ENCODE measurements at regions not wholly inside any gene's neighbourhood (a gene's known extent, or its start where the extent isn't known, plus 50 kb on each side); places are given as distances from the start of the nearest gene placed in this dataset.

- no peak overlapping the region for H3K14ac ChIP-seq (replicated peaks; ENCODE audit: low read depth, low read length)
- no peak overlapping the region for H3K56ac ChIP-seq (ENCODE audit: extremely low read depth, insufficient read depth, low read length)
- no peaks in the 10 kb centered on the region for H3K9me3 ChIP-seq (ENCODE audit: control insufficient read depth, insufficient read depth, low read length)
- no peak overlapping the region for H3K27ac ChIP-seq (ENCODE audit: insufficient read depth, low read length)
- H2AFZ ChIP-seq (replicated peaks; ENCODE audit: low read length, poor library complexity) = no peak overlapping the region
- H3K9me1 ChIP-seq (ENCODE audit: insufficient read depth, low read length) = no peaks in the 10 kb centered on the region
- H3K23ac ChIP-seq (ENCODE audit: low read depth, low read length) = no peak overlapping the region
- no TSS peak for BruUV-seq (replicated peaks)
- in situ Hi-C loops (cut with MboI; ENCODE audit: low sequenced_read_pairs) = no loop called here
- H4K8ac ChIP-seq (ENCODE audit: low read depth in 2 of 2, low read length in 2 of 2) = no peak overlapping the region
- CTCF ChIA-PET = no interaction called here
- no peak overlapping the region for H2BK20ac ChIP-seq (ENCODE audit: low read depth, low read length)
- POLR2A ChIA-PET (ENCODE audit: unreplicated experiment) = no interaction called here
- DNase-seq (no peak), ATAC-seq (ENCODE audit: low read depth) (no peak)
- H2BK15ac ChIP-seq (ENCODE audit: low read depth, low read length) = no peak overlapping the region
- H3K18ac ChIP-seq (ENCODE audit: low read depth, low read length) = no peak overlapping the region
- no peak overlapping the region for H3K9ac ChIP-seq (ENCODE audit: low read depth, low read length)
- intact Hi-C loops (cut with micrococcal nuclease) = no loop called here
- no peaks in the 10 kb centered on the region for H3K27me3 ChIP-seq (ENCODE audit: control insufficient read depth, insufficient read depth, low read length)
- no peak overlapping the region for H2AK9ac ChIP-seq (replicated peaks; ENCODE audit: low read depth, low read length, poor library complexity)
- H3K4me1 ChIP-seq (ENCODE audit: control insufficient read depth, insufficient read depth, low read length) = no peaks in the 10 kb centered on the region
- TF ChIP-seq USF2 (IDR thresholded peaks at IDR 0.05; ENCODE audit: low read depth, low read length) (no peak), RCOR1 (IDR thresholded peaks at IDR 0.05; ENCODE audit: insufficient replicate concordance, low read length) (no peak), MXI1 (IDR thresholded peaks at IDR 0.05; ENCODE audit: borderline replicate concordance, low read depth, low read length) (no peak), MAZ (IDR thresholded peaks at IDR 0.05; ENCODE audit: borderline replicate concordance, low read depth, low read length) (no peak)
- H3K4ac ChIP-seq (ENCODE audit: low read depth, low read length) = no peak overlapping the region
- H2BK5ac ChIP-seq (ENCODE audit: low read depth, low read length, poor library complexity, severe bottlenecking) = no peak overlapping the region
- no peak overlapping the region for H4K91ac ChIP-seq (ENCODE audit: insufficient read depth, low read depth, low read length)
- no peak overlapping the region for H4K5ac ChIP-seq (ENCODE audit: low read depth, low read length)
- H3K36me3 ChIP-seq (ENCODE audit: control insufficient read depth, insufficient read depth, low read length) = no peaks in the 10 kb centered on the region
- no peaks in the 10 kb centered on the region for H4K20me1 ChIP-seq (ENCODE audit: insufficient read depth, low read length)
- no peak overlapping the region for H3K4me3 ChIP-seq (ENCODE audit: insufficient read depth, low read depth, low read length)
- no peak overlapping the region for H3K4me2 ChIP-seq (ENCODE audit: low read depth, low read length)
- H2BK120ac ChIP-seq (ENCODE audit: low read depth, low read length) = no peak overlapping the region
- no peak overlapping the region for H2AK5ac ChIP-seq (ENCODE audit: low read depth, low read length)
- dilution Hi-C loops (cut with HindIII; ENCODE audit: low sequenced_read_pairs, unreplicated experiment) = no loop called here
- H3K79me1 ChIP-seq (ENCODE audit: low read depth in 1 of 2, low read length in 2 of 2) = no peaks in the 10 kb centered on the region
Measured at GRCh38 chr13:64935441-64935840, 2294.7 kb downstream of the PCDH9 start.
